Keratinocyte (primary cell): ENCODE measurements at regions not wholly inside any gene's neighbourhood (a gene's known extent, or its start where the extent isn't known, plus 50 kb on each side); places are given as distances from the start of the nearest gene placed in this dataset.

Source experiments
- DNase-seq: peaks from one replicate; pipeline ENCODE4 v3.0.0-alpha.2; 2011; ENCODE audit warnings: low read depth, missing footprints, low spot score
- FAIRE-seq: peaks from 2 replicates; lab custom pipeline; 2011; peaks lifted over from hg19 to GRCh38; lab: Jason Lieb, UNC
- H2AFZ ChIP-seq: 2 replicates; pipeline ENCODE4 v1.6.0; 2012; ENCODE audit warnings: low read length, control low read depth, inconsistent platforms; ENCODE audit not compliant: control insufficient read depth
- H3K27ac ChIP-seq: 2 replicates; pipeline ENCODE4 v1.5.1; 2011; ENCODE audit warnings: low read length; ENCODE audit not compliant: control insufficient read depth, insufficient read depth
- H3K27me3 ChIP-seq: 3 replicates; pipeline ENCODE4 v1.6.0; 2011; ENCODE audit warnings: low read length; ENCODE audit not compliant: control insufficient read depth, insufficient read depth; ENCODE audit errors: extremely low read depth
- H3K36me3 ChIP-seq, 2 experiments: 2 replicates in 1 of 2; 3 replicates in 1 of 2; pipeline ENCODE4 v1.5.1; 2011; ENCODE audit warnings: low read length in 2 of 2, mild to moderate bottlenecking in 1 of 2; ENCODE audit not compliant: control insufficient read depth in 2 of 2, insufficient read depth in 2 of 2; ENCODE audit errors: extremely low read depth in 1 of 2
- H3K4me1 ChIP-seq: 3 replicates; pipeline ENCODE4 v1.5.1; 2011; ENCODE audit warnings: low read length; ENCODE audit not compliant: control insufficient read depth, insufficient read depth; ENCODE audit errors: extremely low read depth
- H3K4me2 ChIP-seq: 3 replicates; pipeline ENCODE4 v1.6.0; 2011; ENCODE audit warnings: low read depth, low read length; ENCODE audit not compliant: control insufficient read depth, insufficient read depth; ENCODE audit errors: extremely low read depth
- H3K4me3 ChIP-seq, 3 experiments: fragments of 200-600 bp in 1 of 3; sonication (generic) in 1 of 3; 2 replicates in 2 of 3; 3 replicates in 1 of 3; pipeline ENCODE4 v1.5.1; 2011 to 2016; ENCODE audit warnings: low read length in 3 of 3, mild to moderate bottlenecking in 3 of 3, control low read depth in 2 of 3, inconsistent platforms in 1 of 3, low read depth in 1 of 3, mixed read lengths in 1 of 3, mixed run types in 1 of 3, moderate library complexity in 1 of 3; ENCODE audit not compliant: control insufficient read depth in 2 of 3, insufficient read depth in 2 of 3; ENCODE audit errors: extremely low read depth in 1 of 3
- H3K79me2 ChIP-seq: 2 replicates; pipeline ENCODE4 v1.6.0; 2012; ENCODE audit warnings: low read length; ENCODE audit not compliant: control insufficient read depth, insufficient read depth
- H3K9ac ChIP-seq: 3 replicates; pipeline ENCODE4 v1.6.0; 2011; ENCODE audit warnings: low read length; ENCODE audit not compliant: control insufficient read depth, insufficient read depth; ENCODE audit errors: extremely low read depth
- H3K9me1 ChIP-seq: 3 replicates; pipeline ENCODE4 v1.6.0; 2011; ENCODE audit warnings: low read length; ENCODE audit not compliant: control insufficient read depth, insufficient read depth; ENCODE audit errors: extremely low read depth
- H3K9me3 ChIP-seq: 2 replicates; pipeline ENCODE4 v1.5.1; 2012; ENCODE audit warnings: low read depth, low read length; ENCODE audit not compliant: control insufficient read depth
- H4K20me1 ChIP-seq: 3 replicates; pipeline ENCODE4 v1.6.0; 2011; ENCODE audit warnings: low read length; ENCODE audit not compliant: control insufficient read depth, insufficient read depth; ENCODE audit errors: extremely low read depth
- CTCF ChIP-seq, 3 experiments: IDR thresholded peaks in 1 of 3; conservative IDR thresholded peaks in 1 of 3; optimal IDR thresholded peaks in 1 of 3; 2 replicates in 2 of 3; 3 replicates in 1 of 3; pipeline versions ENCODE3 to v1.5.1; 2011; ENCODE audit warnings: low read length in 3 of 3, mild to moderate bottlenecking in 3 of 3, moderate library complexity in 2 of 3, control low read depth in 1 of 3, inconsistent platforms in 1 of 3; ENCODE audit not compliant: insufficient read depth in 2 of 3; ENCODE audit errors: extremely low read depth in 1 of 3
- EZH2 ChIP-seq: IDR thresholded peaks from one replicate; pipeline ENCODE4 v1.6.1; 2012; ENCODE audit warnings: inconsistent platforms, mild to moderate bottlenecking, low read length, moderate library complexity
- dilution Hi-C: fragments of 300-500 bp; cut with MboI; formaldehyde crosslinking; loops from one replicate; pipeline ENCODE4 v1.7.0; 2020; ENCODE audit warnings: low sequenced_read_pairs; ENCODE audit not compliant: extremely low pct_ligation_motif_present

GRCh38 chr2:240213226-240213475 is 72.7 kb upstream of the OTOS start:
- DNase-seq (no peak), FAIRE-seq (no peak)
- Histone ChIP-seq H4K20me1 (no peaks in the 10 kb centered on the region), H3K36me3 (no peaks in the 10 kb centered on the region), H3K9ac (no peak overlapping the region), H3K79me2 (no peaks in the 10 kb centered on the region), H3K4me1 (no peaks in the 10 kb centered on the region), H3K4me2 (no peak overlapping the region), H3K9me3 (no peaks in the 10 kb centered on the region), H3K27ac (no peak overlapping the region), H2AFZ (no peak overlapping the region), H3K9me1 (no peaks in the 10 kb centered on the region), H3K27me3 (peaks cover 57% of the 10 kb centered on the region), H3K4me3 (no peak overlapping the region)
- TF ChIP-seq CTCF (optimal IDR thresholded peaks at IDR 0.05 in 1 of 3, IDR thresholded peaks at IDR 0.05 in 1 of 3, conservative IDR thresholded peaks at IDR 0.05 in 1 of 3; ENCODE audit: extremely low read depth in 1 of 3, insufficient read depth in 2 of 3, low read length in 3 of 3): no peak
- no peak for TF ChIP-seq EZH2
- dilution Hi-C loops: no loop called here

- Histone ChIP-seq H3K36me3 (no peaks in the 10 kb centered on the region), H3K4me3 (no peak overlapping the region), H2AFZ (no peak overlapping the region), H3K4me2 (no peak overlapping the region), H3K79me2 (no peaks in the 10 kb centered on the region), H3K27me3 (peaks cover 51% of the 10 kb centered on the region), H4K20me1 (no peaks in the 10 kb centered on the region), H3K9me1 (no peaks in the 10 kb centered on the region), H3K4me1 (no peaks in the 10 kb centered on the region), H3K9me3 (no peaks in the 10 kb centered on the region), H3K9ac (no peak overlapping the region), H3K27ac (no peak overlapping the region)
- dilution Hi-C loops: no loop called here
- FAIRE-seq: no peak
- TF ChIP-seq EZH2: no peak
- TF ChIP-seq CTCF (optimal IDR thresholded peaks at IDR 0.05 in 1 of 3, IDR thresholded peaks at IDR 0.05 in 1 of 3, conservative IDR thresholded peaks at IDR 0.05 in 1 of 3; ENCODE audit: extremely low read depth in 1 of 3, insufficient read depth in 2 of 3, low read length in 3 of 3): no peak
- no peak for DNase-seq
Observed at GRCh38 chr2:240213476-240214421, 73.3 kb upstream of the OTOS start.
